ENCODE measurements at regions not wholly inside any gene's neighbourhood (a gene's known extent, or its start where the extent isn't known, plus 50 kb on each side); places are given as distances from the start of the nearest gene placed in this dataset.

- TF ChIP-seq ZNF274 (IDR thresholded peaks at IDR 0.05; ENCODE audit: low read depth, low read length): no peak
- no peak for TF ChIP-seq SUZ12 (IDR thresholded peaks at IDR 0.05; ENCODE audit: extremely low read depth, insufficient read depth, insufficient read length)
- no peak for TF ChIP-seq YY1 (IDR thresholded peaks at IDR 0.05; ENCODE audit: insufficient read depth, insufficient read length)
Measured at GRCh38 chrX:124940531-124940930, 379.1 kb upstream of the TEX13C start.
